ENCODE measurements at regions not wholly inside any gene's neighbourhood (a gene's known extent, or its start where the extent isn't known, plus 50 kb on each side); places are given as distances from the start of the nearest gene placed in this dataset.

GRCh38 chr4:32435308-32435707, 1715.1 kb downstream of the PCDH7 start:
- TF ChIP-seq GATA3 (IDR thresholded peaks at IDR 0.05; ENCODE audit: low read depth, low read length) (no peak), GATA2 (IDR thresholded peaks at IDR 0.05; ENCODE audit: low read depth, low read length) (no peak)

Data from SH-SY5Y (cell line).